GM21526 (cell line): ENCODE measurements at regions not wholly inside any gene's neighbourhood (a gene's known extent, or its start where the extent isn't known, plus 50 kb on each side); places are given as distances from the start of the nearest gene placed in this dataset.

Experiments
- ATAC-seq: cut with Tn5 transposase; IDR thresholded peaks from one replicate; pipeline ENCODE4 v1.9.1; 2021; ENCODE audit warnings: moderate library complexity; ENCODE audit not compliant: unreplicated experiment, low FRiP score

DNA sequence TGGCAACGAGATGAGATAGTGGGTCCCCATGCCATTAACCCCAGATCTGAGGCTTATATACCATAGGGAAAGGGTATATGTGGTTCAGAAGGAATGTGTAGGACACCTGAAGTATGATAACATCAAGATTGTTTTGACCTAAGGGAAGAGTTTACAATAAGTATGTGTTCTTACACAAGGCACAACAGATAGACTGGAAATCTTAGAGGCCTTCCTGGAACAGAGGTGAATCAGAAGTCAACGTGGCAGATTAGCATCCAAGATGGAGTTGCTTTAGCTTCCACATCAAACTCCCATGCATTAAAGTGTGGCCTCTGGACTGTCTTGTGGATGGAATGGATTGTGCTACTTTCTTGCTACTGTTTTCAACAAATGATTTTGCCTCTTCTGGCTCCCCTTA lies 116.6 kb upstream of the NT5C1B start:
- no peak for ATAC-seq

DNA sequence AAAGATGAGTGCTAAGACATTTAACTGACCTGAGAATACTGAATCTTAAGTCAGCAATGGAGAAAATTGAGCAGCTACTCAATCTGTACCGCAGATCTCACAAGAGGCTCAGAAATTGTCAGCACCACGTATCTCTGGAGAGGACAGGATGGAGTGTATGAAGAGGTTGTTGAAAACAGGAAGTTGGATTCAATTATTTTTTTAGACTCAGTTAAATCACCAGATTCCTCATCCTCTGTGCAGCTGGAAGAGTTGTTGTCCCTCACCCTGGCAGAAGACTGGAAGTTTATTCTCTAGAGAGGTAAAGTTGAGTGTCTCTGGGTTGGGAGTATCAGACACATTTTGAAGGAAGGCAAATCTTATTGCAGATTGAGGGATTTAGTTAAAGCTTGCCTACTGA lies 114.9 kb upstream of the NT5C1B start:
- no peak for ATAC-seq

DNA sequence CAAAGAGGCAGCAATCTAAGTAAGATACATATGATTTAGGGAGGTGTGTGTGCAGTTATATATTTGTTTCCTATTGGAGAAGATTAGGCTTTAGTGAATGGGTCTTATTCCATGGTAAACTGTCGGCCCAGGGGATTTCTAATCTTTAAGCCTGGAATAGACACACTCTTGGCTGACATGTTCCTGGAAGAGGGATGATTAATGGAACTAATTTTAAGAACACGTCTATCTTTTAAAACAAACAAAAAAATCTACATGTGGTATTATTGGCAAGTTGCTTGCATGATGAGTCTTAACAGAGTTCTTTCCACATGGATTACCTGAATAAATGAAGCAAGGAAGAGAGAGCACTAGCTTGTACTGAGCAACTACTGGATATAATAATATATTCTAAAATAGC lies 114.2 kb upstream of the NT5C1B start:
- ATAC-seq, result no peak

- ATAC-seq, result no peak
Measured at GRCh38 chr2:18701981-18702380, 112.6 kb upstream of the NT5C1B start.

- ATAC-seq, result no peak
Measured at GRCh38 chr2:18701546-18701945, 112.2 kb upstream of the NT5C1B start.

DNA sequence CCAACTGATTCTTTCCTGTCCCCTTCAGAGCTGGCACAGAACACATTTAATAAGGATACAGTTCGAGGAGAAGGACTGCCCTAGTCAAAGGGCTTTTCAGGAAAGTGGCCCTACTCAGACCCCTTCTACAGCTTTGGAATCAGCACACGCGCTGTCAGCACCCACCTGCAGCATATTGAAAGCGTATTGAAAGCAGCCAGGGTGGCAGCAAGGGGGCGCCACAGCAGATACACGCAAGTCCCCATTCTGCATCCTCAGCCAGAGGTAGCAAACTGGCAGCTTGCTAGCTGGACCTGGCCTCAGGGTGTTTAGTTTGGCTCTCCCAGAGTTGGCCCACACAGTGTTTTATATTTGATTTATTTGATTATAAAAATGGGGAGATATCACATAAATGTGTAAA lies 101.0 kb upstream of the NT5C1B start:
- ATAC-seq, result no peak

- no peak for ATAC-seq
Measured at GRCh38 chr2:18684206-18685038, 95.1 kb upstream of the NT5C1B start.

GRCh38 chr2:18682681-18683080 lies 93.3 kb upstream of the NT5C1B start:
- ATAC-seq, result no peak

DNA sequence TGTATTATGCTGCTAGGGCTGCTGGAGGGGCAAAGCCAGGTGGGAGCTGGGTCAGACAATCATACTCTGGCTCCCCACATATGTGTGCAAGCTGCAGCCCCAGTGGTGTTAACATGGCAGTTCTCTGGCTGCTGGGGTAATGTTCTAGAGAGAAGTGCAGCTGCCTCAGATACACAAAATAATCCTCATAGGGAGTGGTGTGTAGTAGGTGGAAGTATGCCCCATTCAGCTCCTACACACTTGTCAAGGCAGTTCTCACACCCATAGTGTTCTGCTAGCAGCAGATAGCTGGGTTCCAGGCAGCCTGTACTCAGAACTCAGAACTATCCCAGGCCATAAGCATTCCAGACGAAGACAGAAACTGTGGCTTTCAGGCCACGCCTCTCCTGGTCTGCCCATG lies 87.9 kb upstream of the NT5C1B start:
- no peak for ATAC-seq

DNA sequence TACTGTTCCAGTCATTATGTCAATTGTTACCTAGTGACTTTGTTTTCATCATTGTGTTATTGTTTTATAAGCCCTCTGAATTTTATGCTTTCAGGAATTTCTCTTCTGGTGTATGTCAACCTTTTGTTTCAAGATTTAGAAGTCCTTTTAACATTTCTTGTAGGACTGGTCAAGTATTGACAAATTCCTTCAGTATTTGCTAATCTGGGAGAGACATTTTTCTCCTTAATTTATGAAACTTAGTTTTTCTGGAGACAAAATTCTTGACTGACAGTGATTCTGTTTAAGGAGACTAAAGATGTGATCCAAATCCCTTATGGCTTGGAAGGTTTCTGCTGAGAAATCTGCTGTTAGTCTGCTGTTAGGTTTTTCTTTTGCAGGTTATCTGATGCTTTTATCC lies 84.9 kb upstream of the NT5C1B start:
- ATAC-seq, result no peak

DNA sequence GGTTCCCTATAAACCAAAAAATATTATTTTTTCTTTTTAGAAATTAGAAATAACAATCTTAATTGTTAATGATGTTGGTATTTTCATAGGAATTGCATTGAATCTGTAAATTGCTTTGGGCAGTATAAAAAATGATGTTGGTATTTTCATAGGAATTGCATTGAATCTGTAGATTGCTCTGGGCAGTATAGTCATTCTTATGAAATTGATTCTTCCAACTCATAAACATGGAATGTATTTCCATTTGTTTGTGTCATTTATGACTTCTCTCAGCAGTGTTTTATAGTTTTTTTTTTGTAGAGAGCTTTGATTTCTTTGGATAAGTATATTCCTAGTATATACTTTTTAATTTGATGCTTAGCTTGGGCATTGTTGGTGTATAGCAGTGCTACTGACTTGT lies 82.0 kb upstream of the NT5C1B start:
- no peak for ATAC-seq

DNA sequence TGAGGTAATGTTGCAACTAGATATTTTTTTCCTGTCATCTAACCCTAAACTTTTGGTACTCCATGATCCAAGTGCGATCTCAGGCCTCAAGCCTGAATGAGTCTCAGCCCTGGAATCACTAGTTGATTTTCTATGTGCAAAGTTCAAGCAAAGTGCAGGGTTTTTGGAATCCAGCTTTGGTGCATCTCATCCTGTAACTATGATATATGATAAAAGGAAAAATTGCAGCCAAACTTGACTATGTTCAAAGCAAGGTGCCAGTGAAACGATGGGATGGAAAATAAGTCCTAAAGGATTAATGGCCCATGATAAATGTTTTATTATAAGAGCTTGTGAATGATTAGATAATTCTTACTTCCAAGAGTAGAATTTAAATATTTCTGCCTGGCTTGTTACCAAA lies 78.9 kb upstream of the NT5C1B start:
- no peak for ATAC-seq

DNA sequence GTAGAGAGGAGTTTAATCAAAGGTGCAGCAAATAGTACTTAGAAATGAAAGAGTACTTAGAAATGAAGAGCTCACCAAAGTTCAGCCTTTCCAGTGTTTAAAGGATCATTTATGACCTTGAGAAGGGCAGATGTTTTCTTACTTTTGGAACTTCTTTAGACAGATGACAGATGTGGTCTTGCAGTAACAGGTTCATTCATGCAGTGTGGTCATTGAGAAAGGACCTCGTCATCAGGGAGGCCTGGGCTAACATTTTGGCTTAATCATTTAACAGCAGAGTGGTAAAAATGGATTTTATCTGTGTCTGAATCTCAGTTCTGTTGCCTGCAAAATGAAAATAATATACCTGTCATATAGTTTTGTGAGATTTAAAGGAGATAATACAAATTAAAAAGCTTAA lies 75.1 kb upstream of the NT5C1B start:
- ATAC-seq, result no peak

GRCh38 chr2:18663861-18664260 lies 74.5 kb upstream of the NT5C1B start:
- ATAC-seq, result no peak

DNA sequence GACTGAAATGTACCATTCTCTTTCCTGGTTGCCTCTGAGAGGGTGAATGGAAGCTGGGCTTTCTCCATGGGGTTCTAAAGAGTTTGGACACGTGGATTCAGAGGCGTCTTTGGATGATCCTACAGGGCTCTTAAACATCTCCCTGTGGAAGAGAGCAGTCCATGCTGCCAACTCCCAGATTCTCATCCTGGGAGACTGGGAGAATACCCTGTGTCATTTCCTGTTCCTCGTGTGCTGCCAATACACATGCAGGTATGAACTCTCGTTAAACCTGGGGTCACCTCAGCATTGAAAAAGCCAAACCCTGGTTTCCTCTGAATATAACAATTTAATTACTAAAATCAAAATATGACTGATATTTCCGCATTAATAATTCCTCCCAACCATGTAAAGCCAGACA lies 73.3 kb upstream of the NT5C1B start:
- ATAC-seq, result no peak

DNA sequence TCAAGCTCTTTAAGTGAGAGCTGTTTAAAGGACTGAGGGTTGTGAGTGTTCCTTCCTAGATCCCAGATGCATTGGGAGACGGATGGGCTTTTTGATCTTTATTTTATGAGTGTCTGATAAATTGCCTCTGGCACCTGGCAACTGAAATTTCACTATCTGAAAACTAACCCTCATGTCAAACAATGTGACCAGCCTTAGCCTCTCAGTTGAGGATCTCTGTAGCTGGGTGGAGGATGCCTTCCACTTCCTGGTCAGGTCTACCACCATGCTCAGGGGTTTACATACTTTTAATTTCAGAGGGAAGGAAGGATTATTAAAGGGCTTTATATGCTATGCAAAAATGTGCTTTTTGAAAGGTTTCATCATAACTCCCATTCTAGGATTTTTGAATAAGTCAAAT lies 70.5 kb upstream of the NT5C1B start:
- no peak for ATAC-seq

DNA sequence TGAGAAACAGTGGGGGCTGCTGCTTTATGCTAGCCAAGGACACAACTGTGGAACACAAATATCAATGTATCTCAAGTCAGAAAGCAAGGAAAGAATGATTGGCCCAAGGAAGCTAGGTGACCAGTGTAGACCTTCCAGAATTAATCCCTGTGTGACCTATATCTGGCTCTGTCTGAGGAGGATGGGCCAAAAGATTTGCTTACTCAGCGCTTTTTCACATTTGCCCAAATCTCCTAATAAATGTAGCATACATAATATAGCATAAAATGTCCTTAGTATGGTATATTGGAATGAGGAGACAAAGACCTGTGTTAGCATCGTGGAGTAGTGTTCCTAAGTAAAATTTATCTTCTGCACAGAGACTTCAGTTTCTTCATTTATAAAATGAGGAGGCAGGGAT lies 66.7 kb upstream of the NT5C1B start:
- no peak for ATAC-seq

GRCh38 chr2:18651842-18652774 lies 62.7 kb upstream of the NT5C1B start:
- ATAC-seq, result no peak

DNA sequence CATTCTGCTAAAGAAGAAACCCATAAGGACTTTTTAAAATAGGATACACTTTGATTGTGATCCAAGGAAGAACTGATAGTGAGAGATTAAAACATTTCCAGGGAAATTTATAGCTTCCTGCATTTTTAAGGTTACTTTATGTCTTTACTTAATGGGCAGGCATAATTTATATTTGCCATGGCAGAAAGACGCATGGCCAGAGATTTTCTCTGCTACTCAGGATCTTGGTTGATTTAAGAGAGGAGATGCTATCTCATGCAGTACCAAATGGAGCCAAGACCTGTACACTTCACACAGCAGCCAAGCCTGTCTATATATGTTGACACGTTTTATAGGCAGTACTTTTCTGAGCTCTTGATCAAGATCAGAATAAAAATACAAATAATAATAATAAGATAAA lies 60.9 kb upstream of the NT5C1B start:
- no peak for ATAC-seq

DNA sequence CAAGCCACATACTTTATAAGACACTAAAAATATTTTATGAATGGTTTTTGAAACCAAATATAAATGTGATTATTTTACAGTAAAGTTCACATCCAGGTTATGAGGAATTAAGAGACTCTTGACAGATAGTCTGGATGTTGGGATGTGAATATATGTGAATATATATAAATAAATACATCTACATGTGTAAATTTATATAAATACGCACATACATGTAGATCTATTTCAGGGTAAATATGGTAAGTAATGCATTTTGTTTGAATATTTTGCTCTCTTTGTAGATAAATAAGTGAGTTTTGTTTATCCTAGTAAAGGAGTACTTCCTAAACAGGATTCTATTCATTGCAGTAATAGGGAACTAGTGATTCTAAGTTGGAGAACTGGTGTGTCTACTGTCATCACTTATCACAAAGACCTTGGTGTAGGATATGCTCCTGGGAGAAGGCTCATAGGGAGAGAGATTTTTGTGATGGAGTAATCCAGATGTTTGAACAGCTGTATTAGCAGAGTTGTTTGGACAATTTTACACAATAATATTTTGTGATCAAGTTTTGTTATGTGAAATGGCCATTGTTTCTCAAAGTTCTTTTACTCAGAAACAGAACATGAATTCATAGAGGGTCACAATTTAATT lies 60.2 kb upstream of the NT5C1B start:
- no peak for ATAC-seq

GRCh38 chr2:18648161-18648560 lies 58.8 kb upstream of the NT5C1B start:
- no peak for ATAC-seq
